ENCODE measurements at regions not wholly inside any gene's neighbourhood (a gene's known extent, or its start where the extent isn't known, plus 50 kb on each side); places are given as distances from the start of the nearest gene placed in this dataset.

DNA sequence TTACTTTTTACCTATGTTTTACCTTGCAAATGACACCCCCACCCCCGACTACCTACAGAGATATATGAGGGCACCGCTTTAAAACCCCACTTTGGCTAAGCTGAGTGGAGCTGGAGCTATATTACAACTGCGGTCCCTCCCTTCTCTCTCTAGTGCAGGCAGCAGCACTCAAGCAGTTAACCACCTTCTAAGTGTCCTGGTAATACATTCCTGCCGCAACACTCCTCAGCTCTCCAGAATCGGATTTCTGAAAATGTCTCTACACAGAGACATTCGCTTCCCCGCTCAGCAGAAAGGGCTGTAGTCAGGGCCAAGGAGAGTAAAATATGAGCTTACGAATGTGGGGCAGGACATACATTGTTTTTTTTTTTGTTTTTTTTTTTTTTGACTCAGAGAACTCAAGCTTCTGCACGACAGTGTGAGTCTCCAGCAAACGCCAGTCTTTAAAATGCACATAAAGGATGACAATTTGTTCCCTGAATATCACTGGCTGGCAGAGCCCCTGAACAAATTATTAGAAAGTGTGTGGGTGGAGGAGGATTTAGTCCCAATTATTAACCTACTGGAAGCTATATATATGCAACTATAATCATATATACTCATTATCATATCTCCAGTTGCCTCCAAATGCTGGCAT, 287.0 kb upstream of the TET2 start:
- Histone ChIP-seq H3K27ac (ENCODE audit: low read depth, low read length) (no peak overlapping the region), H4K91ac (replicated peaks; ENCODE audit: insufficient read length, low read length) (no peak overlapping the region), H2AK5ac (ENCODE audit: low read depth, low read length) (no peak overlapping the region), H3K79me2 (ENCODE audit: control insufficient read depth in 1 of 2, insufficient read depth in 2 of 2, low read length in 2 of 2) (no peaks in the 10 kb centered on the region), H3K9me3 (ENCODE audit: insufficient read depth in 2 of 2, low read depth in 1 of 2, low read length in 1 of 2) (no peaks in the 10 kb centered on the region), H2BK5ac (ENCODE audit: low read depth, low read length) (no peak overlapping the region), H3K4me1 (replicated peaks in 1 of 4; ENCODE audit: control insufficient read depth in 3 of 4, insufficient read depth in 4 of 4, low read length in 3 of 4) (peaks cover 0 to 4% (median 0%) of the 10 kb centered on the region in 4 experiments; a peak in 2 of 7 replicates), H4K8ac (ENCODE audit: extremely low read depth, insufficient read depth, low read length) (no peak overlapping the region), H2BK20ac (ENCODE audit: low read length) (no peak overlapping the region), H3K56ac (replicated peaks; ENCODE audit: insufficient read length, low read depth, low read length) (no peak overlapping the region), H4K20me1 (replicated peaks in 1 of 2; ENCODE audit: control insufficient read depth in 1 of 2, insufficient read depth in 2 of 2, low read length in 2 of 2) (no peaks in the 10 kb centered on the region), H3K4me2 (ENCODE audit: insufficient read depth in 1 of 2, low read depth in 2 of 2, low read length in 2 of 2) (no peak overlapping the region), H3K4me3 (ENCODE audit: extremely low read depth in 1 of 4, insufficient read depth in 2 of 4, low read depth in 3 of 4, low read length in 4 of 4) (no peak overlapping the region), H2BK120ac (replicated peaks; ENCODE audit: low read depth, low read length) (no peak overlapping the region), H3K14ac (ENCODE audit: insufficient read length) (no peak overlapping the region), H2AFZ (ENCODE audit: low read length) (no peak overlapping the region), H3K36me3 (ENCODE audit: control insufficient read depth in 2 of 4, insufficient read depth in 4 of 4, low read length in 3 of 4) (no peaks in the 10 kb centered on the region), H3K4ac (replicated peaks; ENCODE audit: insufficient read length, low read depth, low read length) (no peak overlapping the region), H3K23ac (ENCODE audit: insufficient read length) (no peak overlapping the region), H3K79me1 (ENCODE audit: low read depth, low read length) (no peaks in the 10 kb centered on the region), H3K23me2 (ENCODE audit: low read depth, low read length) (no peaks in the 10 kb centered on the region), H2BK12ac (ENCODE audit: low read depth, low read length) (no peak overlapping the region), H3K9ac (replicated peaks in 1 of 4; ENCODE audit: extremely low read depth in 1 of 4, low read depth in 3 of 4, low read length in 3 of 4) (no peak overlapping the region), H3K27me3 (replicated peaks in 1 of 4; ENCODE audit: control insufficient read depth in 3 of 4, extremely low read depth in 1 of 4, insufficient read depth in 3 of 4, low read length in 3 of 4) (no peaks in the 10 kb centered on the region), H3K18ac (ENCODE audit: extremely low read depth, low read length) (no peak overlapping the region), H4K5ac (ENCODE audit: insufficient read length, low read depth, low read length) (no peak overlapping the region), H2BK15ac (ENCODE audit: low read length) (no peak overlapping the region)
- ChIA-PET POLR2A (ENCODE audit: partially characterized antibody) (interaction anchor here (0.9 kb wide), 1 partner anchor 8 kb away, joined by 3 read pairs; no protein-coding TSS in a partner anchor), CTCF (ENCODE audit: partially characterized antibody) (interaction anchor here (0.6 to 8.6 kb wide), 20 partner anchors 11 to 848 kb away, joined by 3 to 77 read pairs (median 4); no protein-coding TSS in a partner anchor)
- TF ChIP-seq MAFK (IDR thresholded peaks at IDR 0.05; ENCODE audit: low read depth, low read length), result no peak
- TF ChIP-seq RAD21 (IDR thresholded peaks at IDR 0.05 in 1 of 2, conservative IDR thresholded peaks at IDR 0.05 in 1 of 2; ENCODE audit: low read depth in 2 of 2, low read length in 2 of 2), result 0 out of 4 replicates have a peak, but pooled peaks of 1 of the 2 experiments have one; percentile 3
- DNase-seq (ENCODE audit: low read depth in 1 of 2, low spot score in 2 of 2), result no peak
- WGBS, 2 experiments (ENCODE audit: extremely low coverage in 1 of 2, insufficient coverage in 1 of 2, insufficient read length in 1 of 2, insufficient replicate concordance in 2 of 2, low coverage in 1 of 2, low lambda C conversion rate in 2 of 2, missing lambda C conversion rate in 1 of 2), result 69% methylated on average over 10 of the region's 10 CpGs; no CpG with 5 or more reads in 1 of the 2 experiments
- no peak for FAIRE-seq

All from H1 (cell line).